Omental fat pad (tissue), 3 donors: ENCODE measurements at regions not wholly inside any gene's neighbourhood (a gene's known extent, or its start where the extent isn't known, plus 50 kb on each side); places are given as distances from the start of the nearest gene placed in this dataset.

Source experiments
- ATAC-seq: fragments of 150-250 bp; one replicate; pipeline ENCODE4 v1.9.1; 2016; ENCODE audit warnings: mild to moderate bottlenecking, moderate library complexity; ENCODE audit not compliant: low FRiP score
- DNase-seq: peaks from one replicate; pipeline ENCODE4 v3.0.0-alpha.2; 2019; ENCODE audit warnings: low spot score
- CTCF ChIP-seq, 3 donors: fragments of 450-650 bp; IDR thresholded peaks; one replicate each; pipeline ENCODE4 v1.5.1; 2016 to 2017; ENCODE audit warnings: antibody characterized with exemption in 3 of 3, mild to moderate bottlenecking in 3 of 3, moderate library complexity in 2 of 3

- no peak for ATAC-seq
Measured at GRCh38 chr3:59285560-59285959, 235.7 kb upstream of the CFAP20DC start.

DNA sequence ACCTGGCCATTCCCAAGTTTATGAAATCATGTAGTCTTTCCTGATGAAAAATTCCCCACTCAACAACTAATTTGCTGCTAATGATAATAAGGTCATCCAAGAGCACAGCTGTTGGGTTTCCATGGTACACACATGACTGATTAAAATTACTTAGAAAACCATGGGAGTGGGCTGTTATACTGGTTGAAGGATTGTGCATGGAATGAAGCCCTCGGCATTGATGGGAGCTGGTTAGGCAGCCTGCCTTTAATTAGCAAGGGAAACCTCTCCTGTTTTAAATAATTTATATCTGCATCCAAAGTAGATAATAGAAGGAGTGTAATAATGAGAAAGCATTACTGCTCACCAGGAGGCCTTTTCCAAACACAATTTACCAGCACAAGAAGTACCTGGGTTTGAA is 235.1 kb upstream of the CFAP20DC start:
- no peak for TF ChIP-seq CTCF (IDR thresholded peaks at IDR 0.05)
- DNase-seq (no peak), ATAC-seq (no peak)

More at GRCh38 chr3:59285560-59285959, 235.7 kb upstream of the CFAP20DC start:
- DNase-seq = no peak
- no peak for TF ChIP-seq CTCF (IDR thresholded peaks at IDR 0.05)

- no peak for TF ChIP-seq CTCF (IDR thresholded peaks at IDR 0.05)
- ATAC-seq (no peak), DNase-seq (no peak)
Measured at GRCh38 chr3:59280113-59280512, 230.3 kb upstream of the CFAP20DC start.

DNA sequence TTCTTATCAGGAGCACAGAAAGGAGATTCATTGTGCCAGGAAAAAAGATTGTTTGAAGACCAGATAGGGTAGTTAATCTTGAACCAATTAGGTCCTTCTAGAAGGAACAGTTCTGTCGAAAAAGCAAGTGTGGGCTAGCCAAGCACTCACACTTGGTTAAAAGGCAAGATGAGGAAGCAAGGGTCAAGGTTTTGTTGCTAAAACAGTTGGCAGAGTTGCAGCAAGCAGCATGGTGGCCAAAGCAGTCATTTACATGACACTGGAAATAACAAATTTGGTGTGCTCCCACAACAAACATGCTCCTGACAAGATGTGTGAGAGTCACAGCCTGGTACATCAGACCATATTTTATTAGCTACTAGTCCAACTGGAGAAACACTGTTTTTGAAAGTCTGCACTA is 228.0 kb upstream of the CFAP20DC start:
- ATAC-seq = no peak
- no peak for TF ChIP-seq CTCF (IDR thresholded peaks at IDR 0.05)

GRCh38 chr3:59277201-59277600 is 227.4 kb upstream of the CFAP20DC start:
- DNase-seq (no peak), ATAC-seq (no peak)
- no peak for TF ChIP-seq CTCF (IDR thresholded peaks at IDR 0.05)

More for the DNA sequence above, 228.0 kb upstream of the CFAP20DC start:
- DNase-seq = no peak

DNA sequence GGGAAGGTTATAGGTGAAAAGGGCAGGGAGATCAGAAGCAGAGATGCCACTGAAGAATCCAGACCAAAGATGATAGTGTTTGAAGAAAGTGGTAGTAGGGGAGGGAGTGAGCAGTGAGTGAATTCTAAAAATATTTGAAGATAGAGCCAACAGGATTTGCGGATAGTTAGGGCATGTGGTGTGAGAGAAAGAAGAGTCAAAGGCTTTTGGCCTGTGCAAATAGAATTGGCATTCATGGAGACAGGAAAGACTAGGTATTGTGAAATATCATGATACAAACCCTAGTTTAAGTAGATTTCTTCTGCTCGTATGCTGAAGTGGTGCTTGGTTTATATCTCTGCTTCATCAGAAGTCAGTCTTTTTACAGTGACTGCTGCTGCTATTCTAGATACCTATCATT is 224.2 kb upstream of the CFAP20DC start:
- no peak for DNase-seq
- peak; percentile 68 for ATAC-seq
- TF ChIP-seq CTCF (IDR thresholded peaks at IDR 0.05) = no peak

DNA sequence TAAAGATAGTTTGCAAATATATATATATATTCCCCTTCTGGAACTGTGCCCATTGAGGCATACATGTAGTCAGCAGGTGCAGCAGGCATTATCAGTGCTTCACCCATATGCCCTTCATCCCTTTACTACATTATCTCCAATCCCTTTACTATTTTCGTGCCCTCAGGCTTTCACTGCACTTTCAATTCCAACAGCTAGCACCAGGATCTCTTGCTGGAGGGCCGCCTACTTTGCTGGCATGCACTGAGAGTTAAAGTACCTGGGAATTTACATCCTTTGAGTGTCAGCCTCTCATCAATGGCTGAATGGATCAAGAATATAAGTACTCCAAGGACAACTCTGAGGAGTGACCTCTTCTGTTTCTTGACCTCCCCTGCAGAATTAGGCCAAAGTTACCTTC is 222.1 kb upstream of the CFAP20DC start:
- TF ChIP-seq CTCF (IDR thresholded peaks at IDR 0.05) = no peak
- ATAC-seq = no peak
- no peak for DNase-seq
